GM18505 (cell line): ENCODE measurements at regions not wholly inside any gene's neighbourhood (a gene's known extent, or its start where the extent isn't known, plus 50 kb on each side); places are given as distances from the start of the nearest gene placed in this dataset.

Source experiments
- ATAC-seq: cut with Tn5 transposase; IDR thresholded peaks from one replicate; pipeline ENCODE4 v1.9.1; 2021; ENCODE audit not compliant: unreplicated experiment
- POLR2A ChIP-seq: IDR thresholded peaks from 4 replicates; pipeline ENCODE4 v1.6.1; 2011; ENCODE audit warnings: borderline replicate concordance; ENCODE audit not compliant: insufficient read depth, insufficient read length; ENCODE audit errors: extremely low read depth

DNA sequence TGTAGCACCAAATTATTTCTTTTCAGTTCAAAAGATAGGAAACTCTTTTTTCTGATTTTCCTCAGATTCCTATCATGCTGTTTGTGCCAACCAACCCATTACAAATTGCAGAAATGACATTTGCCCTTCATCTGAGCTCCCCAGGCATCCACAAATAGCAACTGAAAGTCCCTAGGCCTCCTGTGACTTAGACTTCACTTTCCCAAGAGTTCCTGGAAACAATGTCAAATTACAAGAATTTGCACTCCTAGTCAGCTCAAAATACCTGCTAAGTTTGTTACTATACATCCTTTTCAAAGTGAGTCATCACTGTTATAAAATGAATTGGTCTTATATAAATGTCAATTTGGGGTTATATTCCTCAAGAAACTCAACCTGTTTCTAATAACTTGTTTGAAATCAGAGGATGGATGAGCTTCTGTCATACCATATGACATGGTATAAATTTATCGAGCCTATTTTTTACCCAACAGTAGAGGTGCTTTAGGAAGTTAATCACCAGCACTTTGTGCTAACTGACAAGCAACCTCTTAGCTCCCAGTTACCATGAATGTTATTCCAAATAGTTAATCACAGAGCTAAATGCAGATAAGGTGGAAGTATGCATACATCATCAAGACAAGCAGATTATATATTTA is 256.5 kb downstream of the HACE1 start:
- TF ChIP-seq POLR2A: no peak
- no peak for ATAC-seq

DNA sequence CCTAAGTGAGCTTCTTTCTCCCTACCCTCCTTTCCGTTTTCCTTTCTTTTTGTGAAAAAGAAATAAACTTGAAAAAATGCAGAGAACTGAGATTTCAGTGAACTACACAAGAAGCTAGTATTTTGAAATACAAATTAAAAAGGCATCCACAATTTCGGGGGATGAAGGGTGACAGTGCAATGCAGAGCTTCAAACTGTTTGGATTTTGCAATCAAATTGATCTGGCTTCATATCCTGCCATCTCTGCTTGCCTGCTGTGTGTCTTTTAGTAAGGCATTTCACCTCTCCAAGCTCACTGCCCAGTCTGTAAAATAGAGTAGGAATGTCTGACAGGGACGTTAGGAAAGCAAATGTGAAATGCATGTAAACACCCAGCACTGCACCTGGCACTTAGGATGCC is 258.0 kb downstream of the HACE1 start:
- no peak for ATAC-seq
- TF ChIP-seq POLR2A: no peak

DNA sequence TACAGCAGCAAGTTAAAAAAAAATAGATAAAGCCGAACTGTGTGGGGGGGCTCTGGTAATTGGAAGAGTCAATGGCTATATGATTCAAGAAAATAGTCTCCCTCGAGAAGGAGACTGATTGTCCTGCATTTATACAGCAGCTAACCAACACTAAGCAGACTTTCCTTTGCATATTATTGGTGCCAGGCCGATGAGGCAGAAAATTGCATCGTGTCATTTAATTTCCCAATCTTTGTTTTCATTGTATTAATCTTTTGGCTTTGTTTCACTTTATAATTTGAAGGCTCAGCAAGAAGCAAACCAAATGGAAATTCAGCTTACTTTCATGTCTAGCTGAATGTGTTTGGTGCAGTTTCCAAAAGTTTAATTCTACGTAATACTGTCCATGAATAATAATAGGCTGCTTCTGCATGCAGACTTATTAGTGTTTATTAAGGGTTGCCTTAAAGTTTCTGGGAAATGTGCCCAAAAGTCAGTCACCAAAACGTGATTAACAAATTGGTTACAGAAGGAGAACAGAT is 258.5 kb downstream of the HACE1 start:
- ATAC-seq: no peak
- TF ChIP-seq POLR2A: no peak

DNA sequence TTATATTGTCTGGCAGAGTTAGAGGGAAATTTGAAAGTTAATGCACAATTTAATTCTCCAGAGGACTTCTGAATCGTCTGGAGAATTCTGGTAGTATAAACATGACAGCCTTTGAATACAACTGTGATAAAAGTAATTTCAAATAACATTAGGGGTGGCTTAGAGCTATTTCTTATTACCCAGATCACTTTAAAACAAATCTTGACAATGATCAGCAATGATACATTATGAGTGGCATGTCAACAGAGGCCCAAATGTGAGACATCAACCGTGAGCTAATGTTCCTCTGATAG is 259.1 kb downstream of the HACE1 start:
- no peak for TF ChIP-seq POLR2A
- ATAC-seq: no peak

DNA sequence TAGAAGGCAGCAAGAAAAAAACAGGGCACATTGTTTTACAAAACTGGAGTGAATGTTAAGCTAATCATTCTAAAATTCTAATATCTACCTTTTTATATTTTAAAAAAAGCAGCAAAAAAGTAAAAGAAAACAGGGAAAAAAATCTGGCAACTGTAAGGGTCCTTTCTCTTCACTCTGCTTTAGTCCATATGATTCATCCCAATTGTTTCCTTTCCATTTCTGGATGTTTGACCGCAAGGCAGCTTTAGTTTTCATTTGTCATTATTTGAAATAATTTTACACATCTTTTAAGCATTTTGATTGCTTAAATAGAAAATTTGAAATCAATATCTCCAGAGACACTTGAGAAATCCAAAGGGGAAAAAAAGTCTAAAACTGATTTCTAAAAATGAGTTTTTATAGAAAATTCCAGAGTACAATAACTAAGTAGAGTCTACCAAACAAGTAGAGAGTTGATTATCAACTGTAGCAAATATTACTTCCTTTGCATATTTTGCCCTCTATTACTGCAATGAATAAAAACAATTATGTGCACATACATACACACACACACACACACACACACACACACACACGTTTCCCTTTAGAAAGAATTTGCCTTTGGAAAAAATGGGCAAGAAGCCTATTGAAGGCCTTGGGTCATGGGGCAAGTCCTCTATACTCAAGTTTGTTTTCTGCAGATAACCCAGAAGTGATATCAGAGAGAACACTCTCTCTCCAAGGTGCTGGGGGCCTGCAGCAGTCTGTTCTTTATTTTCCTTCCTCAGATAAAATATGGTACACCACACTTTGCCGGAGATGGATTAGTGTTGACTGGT is 259.7 kb downstream of the HACE1 start:
- no peak for ATAC-seq
- TF ChIP-seq POLR2A: no peak

DNA sequence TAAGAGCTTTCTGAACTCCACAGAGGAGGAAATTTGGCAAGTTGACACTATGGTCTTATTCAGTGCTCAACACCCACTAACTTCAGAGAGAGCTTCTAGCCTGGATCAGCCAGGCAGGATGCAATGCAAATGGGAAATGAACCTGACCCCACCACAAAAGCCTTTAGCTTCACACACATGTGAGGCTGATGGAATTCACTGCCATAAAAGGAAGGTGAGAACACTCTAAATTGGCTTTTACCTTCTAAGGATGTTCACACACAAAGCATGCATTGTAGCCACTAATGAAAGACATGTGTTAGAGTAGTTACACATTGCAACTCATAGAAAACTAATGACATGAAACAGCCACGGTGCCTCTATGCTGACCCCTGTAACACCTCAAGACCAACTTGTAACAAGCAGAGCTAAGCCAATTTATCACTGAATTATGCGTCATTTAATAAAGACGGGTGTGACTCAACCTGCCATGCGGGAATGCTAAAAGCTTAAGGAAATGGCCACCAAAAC is 262.1 kb downstream of the HACE1 start:
- TF ChIP-seq POLR2A: no peak
- no peak for ATAC-seq

DNA sequence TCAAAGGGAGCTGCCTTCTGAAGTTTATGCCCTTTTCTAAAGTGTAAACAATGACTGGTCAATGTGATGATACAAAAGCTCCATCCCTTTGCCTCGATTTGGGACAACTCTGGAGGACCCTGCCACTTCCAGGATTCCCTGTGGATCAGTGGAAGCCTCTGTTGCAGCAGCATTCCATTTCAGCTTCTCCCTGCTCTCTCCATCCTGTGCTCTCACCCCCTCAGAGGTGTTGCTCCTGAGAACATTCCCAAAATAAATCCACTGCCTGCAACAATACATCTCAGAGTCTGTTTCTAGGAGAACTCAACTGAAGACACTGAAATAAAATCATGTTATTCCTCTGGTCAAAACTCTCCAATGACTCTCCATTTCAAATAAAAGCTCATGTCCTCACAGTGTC is 263.6 kb downstream of the HACE1 start:
- no peak for ATAC-seq
- no peak for TF ChIP-seq POLR2A

DNA sequence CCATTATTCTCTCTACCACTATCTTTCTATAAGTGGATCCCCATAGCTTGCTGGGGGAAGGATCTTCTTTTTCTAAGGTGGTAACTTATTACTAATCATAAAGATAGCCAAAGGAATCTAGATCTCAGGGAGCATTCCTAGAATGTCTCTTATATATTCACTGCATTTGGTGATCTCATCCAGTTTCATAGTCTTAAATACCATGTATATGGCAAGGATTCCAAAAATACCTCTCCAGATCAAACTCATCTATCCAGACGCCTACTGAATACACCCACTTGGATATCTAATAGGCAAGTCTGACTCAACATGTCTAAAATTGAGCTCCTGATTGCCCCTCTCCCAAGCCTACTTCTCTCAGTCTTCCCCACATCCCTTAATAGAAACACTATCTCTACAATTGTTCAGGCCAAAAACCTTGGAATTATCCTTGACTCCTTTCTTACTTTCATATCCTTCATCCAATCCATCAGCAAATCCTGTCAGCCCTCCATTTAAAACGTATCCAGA is 264.4 kb downstream of the HACE1 start:
- TF ChIP-seq POLR2A: no peak

DNA sequence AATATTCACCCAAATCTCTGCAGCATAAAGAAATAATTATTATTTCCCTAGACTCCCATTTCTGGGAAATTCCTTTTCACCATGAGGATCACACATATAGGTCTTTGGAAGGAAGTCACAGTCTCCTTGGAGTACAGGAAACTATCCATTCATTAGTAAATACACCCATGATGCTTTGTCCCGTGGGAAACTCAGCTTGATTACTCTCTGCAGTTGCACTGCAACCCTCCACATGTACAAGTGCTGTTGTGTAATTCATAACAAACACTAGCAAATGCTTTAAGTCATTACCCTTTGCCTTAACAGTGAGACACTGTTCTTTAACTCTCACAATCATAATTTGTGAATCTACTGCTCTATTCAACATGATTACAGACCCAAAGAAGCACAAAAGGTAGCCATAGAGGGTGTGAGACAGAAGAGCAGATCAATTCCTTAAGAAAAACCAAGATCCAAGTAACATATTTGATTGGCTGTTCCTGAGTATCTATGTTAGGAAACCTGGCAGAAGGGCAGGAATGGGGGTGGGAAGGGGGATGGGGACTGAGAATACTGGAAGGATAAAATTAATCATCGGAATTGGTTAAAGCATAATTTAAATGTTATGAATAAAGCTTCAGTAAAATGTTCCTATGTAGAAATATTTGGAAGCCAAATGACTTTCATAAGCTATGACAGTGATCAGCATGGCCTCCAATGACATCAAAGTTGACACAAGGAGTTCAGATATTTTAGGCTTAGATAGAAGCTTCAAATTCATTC is 268.0 kb downstream of the HACE1 start:
- no peak for TF ChIP-seq POLR2A

More for the DNA sequence above, 264.4 kb downstream of the HACE1 start:
- ATAC-seq: no peak

DNA sequence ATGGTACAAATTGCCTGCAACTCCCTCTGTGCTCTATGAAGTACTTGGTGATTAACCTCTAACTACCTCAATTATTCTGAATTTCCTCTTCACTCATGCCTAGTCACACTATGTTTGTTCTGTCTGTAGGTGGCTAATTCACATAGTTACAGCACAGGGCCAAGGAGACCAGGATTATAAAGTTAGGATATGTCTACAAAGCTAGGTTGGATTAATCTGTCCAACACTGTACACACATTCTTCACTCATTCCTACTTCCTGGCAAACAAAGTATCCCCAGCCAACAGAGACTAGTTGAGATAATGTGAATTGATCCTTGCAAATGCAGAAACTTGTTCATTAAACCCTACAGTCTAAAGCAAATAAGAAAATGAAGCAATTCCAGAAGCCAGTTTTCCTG is 269.8 kb downstream of the HACE1 start:
- TF ChIP-seq POLR2A: no peak
- ATAC-seq: no peak

More for the DNA sequence above, 268.0 kb downstream of the HACE1 start:
- no peak for ATAC-seq

DNA sequence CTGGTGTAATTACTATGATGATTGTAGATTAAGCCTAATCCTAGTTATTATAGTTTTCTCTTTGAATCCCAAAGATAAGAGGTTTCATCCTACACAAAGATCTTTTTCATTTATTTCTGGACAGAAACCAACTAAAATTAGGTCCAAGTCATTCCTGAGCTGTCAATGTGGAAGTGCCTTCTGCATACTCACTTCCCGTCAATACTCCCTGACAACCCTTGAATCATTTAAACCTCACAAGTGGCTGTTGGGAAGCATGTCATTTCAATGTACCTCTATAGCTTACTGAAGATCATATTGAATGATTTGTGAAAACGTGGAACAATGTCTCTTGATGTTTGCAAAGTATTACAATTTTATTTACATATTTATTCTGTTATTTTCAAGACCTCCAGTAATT is 274.1 kb downstream of the HACE1 start:
- ATAC-seq: no peak
- no peak for TF ChIP-seq POLR2A

DNA sequence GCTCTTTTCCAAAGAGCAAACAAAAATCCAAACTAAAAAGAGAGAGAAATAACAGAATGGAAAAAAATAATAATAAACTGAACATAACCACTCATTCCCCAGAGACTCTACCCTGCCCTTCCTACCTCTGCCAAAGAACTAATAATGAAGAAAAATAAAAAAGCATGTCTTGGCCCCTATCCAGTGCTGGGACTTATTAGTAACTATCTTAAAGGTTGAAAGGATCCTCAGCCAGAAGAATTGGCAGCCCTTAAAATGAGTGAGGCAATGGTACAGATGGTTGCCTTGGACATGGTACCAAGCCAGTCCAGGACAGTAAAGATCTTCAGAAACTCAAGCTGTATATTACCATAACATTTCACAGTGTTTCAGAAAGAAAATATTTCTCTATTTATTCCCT is 279.3 kb downstream of the HACE1 start:
- ATAC-seq: no peak

DNA sequence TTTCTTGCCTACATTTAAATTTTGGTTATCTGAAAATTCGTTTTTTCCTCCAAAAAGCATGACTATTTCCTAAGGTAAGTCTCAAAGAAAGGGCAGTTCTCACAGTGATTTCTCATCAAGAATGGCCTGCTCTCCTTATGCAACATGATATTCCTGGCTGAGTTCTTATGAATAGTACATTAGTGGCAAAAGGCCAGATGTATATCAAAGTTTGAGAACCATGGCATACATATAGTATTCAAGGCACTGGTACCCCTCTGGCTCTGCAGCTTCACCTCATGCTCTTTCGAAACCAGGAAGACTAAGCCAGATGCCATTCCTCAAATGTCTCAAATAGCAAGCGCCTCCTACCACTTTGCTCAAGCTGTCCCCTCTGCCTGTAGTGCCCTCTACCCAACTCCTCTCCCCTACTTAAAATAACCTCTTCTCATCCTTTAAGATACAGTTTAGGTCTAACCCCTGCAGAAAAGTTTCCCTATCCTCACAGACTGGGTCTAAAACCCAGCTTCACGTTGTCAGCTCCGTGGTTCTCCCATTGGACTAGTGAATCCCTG is 280.3 kb downstream of the HACE1 start:
- no peak for TF ChIP-seq POLR2A
- ATAC-seq: no peak

More for the DNA sequence above, 279.3 kb downstream of the HACE1 start:
- TF ChIP-seq POLR2A: no peak
